ENCODE measurements at regions not wholly inside any gene's neighbourhood (a gene's known extent, or its start where the extent isn't known, plus 50 kb on each side); places are given as distances from the start of the nearest gene placed in this dataset.

- ChIA-PET CTCF (interaction anchor here (1.4 kb wide), 1 partner anchor 17 kb away, joined by 3 read pairs; no protein-coding TSS in a partner anchor), POLR2A (no interaction called here)
- Histone ChIP-seq H3K27ac (ENCODE audit: low read length in 2 of 2) (no peak overlapping the region), H3K4me1 (ENCODE audit: control insufficient read depth in 2 of 2, insufficient read depth in 2 of 2, low read length in 2 of 2) (no peaks in the 10 kb centered on the region), H2AFZ (ENCODE audit: insufficient read depth, low read depth, low read length, poor library complexity, severe bottlenecking) (no peak overlapping the region), H3K79me2 (ENCODE audit: control insufficient read depth, insufficient read depth, low read length) (no peaks in the 10 kb centered on the region), H3K9ac (ENCODE audit: low read length) (no peak overlapping the region), H3K36me3 (replicated peaks in 1 of 2; ENCODE audit: control extremely low read depth in 1 of 2, control insufficient read depth in 1 of 2, extremely low read depth in 1 of 2, insufficient read depth in 2 of 2, low read length in 1 of 2) (no peaks in the 10 kb centered on the region), H3K27me3 (replicated peaks in 1 of 4; ENCODE audit: control extremely low read depth in 1 of 4, control insufficient read depth in 3 of 4, insufficient read depth in 4 of 4, low read length in 3 of 4) (peaks cover 0 to 15% (median 9%) of the 10 kb centered on the region in 4 experiments), H3K4me3 (ENCODE audit: control extremely low read depth in 1 of 5, extremely low read depth in 1 of 5, insufficient read depth in 1 of 5, low read depth in 2 of 5, low read length in 4 of 5) (no peak overlapping the region), H3K9me3 (ENCODE audit: control extremely low read depth in 1 of 3, control insufficient read depth in 2 of 3, insufficient read depth in 1 of 3, low read length in 2 of 3) (no peaks in the 10 kb centered on the region), H4K20me1 (ENCODE audit: control insufficient read depth, insufficient read depth, low read length, poor library complexity, severe bottlenecking) (no peaks in the 10 kb centered on the region), H3K4me2 (replicated peaks; ENCODE audit: low read depth, low read length, poor library complexity, severe bottlenecking) (no peak overlapping the region)
- TF ChIP-seq EZH2 (IDR thresholded peaks at IDR 0.05; ENCODE audit: borderline replicate concordance, insufficient read depth, low read depth, low read length, poor library complexity, severe bottlenecking) (no peak), CTCF (IDR thresholded peaks at IDR 0.05) (no peak)
- Mint-ChIP-seq H3K9me3 (ENCODE audit: insufficient read depth) (no peaks in the 10 kb centered on the region), H3K4me1 (no peaks in the 10 kb centered on the region), H3K27me3 (peaks cover 33% of the 10 kb centered on the region), H3K4me3 (no peak overlapping the region), H3K27ac (no peak overlapping the region)
- no peak for DNase-seq
- no peak for ATAC-seq (ENCODE audit: low read depth)
- intact Hi-C loops (cut with micrococcal nuclease), result no loop called here
- 78% methylated on average over 4 of the region's 5 CpGs for WGBS (ENCODE audit: insufficient coverage)
These were observed 100.5 kb upstream of the PRNP start for GRCh38 chr20:4585758-4586157.

DNA sequence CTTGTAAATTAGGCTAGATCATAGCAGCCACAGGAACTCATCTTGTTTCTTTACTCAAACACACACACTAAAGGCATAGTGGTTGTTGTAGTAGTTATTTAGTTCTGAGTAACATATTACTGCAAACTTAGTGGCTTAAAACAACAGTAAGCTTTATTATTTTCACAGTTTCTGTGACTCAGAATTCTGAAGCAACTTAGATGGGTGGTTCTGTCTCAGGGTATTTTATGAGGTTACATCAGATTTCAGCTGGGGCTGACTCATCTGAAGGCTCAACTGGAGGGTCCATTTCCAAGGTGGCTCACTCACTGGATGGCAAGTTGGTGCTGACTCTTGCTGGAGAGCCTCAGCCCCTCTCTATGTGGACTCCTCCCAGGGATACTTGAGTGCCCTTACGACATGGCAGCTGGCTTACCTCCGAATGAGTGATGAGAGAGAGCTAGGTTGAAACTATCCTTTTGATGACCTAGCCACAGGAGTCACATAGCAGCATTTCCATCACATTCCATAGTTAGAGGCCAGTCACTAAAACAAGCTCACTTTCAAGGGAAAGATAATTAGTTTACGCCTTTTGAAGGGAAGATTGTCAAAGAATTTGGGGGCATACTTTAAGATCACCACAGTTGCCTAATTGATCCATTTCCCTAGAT lies 101.0 kb upstream of the PRNP start:
- H3K4me1 Mint-ChIP-seq, result no peaks in the 10 kb centered on the region
- ATAC-seq (ENCODE audit: low read depth) (no peak), DNase-seq (no peak)
- H3K4me1 ChIP-seq (ENCODE audit: control insufficient read depth in 2 of 2, insufficient read depth in 2 of 2, low read length in 2 of 2), result no peaks in the 10 kb centered on the region
- H3K9ac ChIP-seq (ENCODE audit: low read length), result no peak overlapping the region
- H3K79me2 ChIP-seq (ENCODE audit: control insufficient read depth, insufficient read depth, low read length), result no peaks in the 10 kb centered on the region
- H3K9me3 Mint-ChIP-seq (ENCODE audit: insufficient read depth), result no peaks in the 10 kb centered on the region
- H2AFZ ChIP-seq (ENCODE audit: insufficient read depth, low read depth, low read length, poor library complexity, severe bottlenecking), result no peak overlapping the region
- H3K4me3 Mint-ChIP-seq, result no peak overlapping the region
- CTCF ChIA-PET, result interaction anchor here (1.4 kb wide), 1 partner anchor 16 kb away, joined by 3 read pairs; no protein-coding TSS in a partner anchor
- intact Hi-C loops (cut with micrococcal nuclease), result no loop called here
- H4K20me1 ChIP-seq (ENCODE audit: control insufficient read depth, insufficient read depth, low read length, poor library complexity, severe bottlenecking), result no peaks in the 10 kb centered on the region
- no peak overlapping the region for H3K27ac ChIP-seq (ENCODE audit: low read length in 2 of 2)
- H3K27me3 Mint-ChIP-seq, result peaks cover 33% of the 10 kb centered on the region
- no CpG with 5 or more reads among the region's 3 CpGs for WGBS (ENCODE audit: insufficient coverage)
- H3K27ac Mint-ChIP-seq, result no peak overlapping the region
- no peaks in the 10 kb centered on the region for H3K36me3 ChIP-seq (replicated peaks in 1 of 2; ENCODE audit: control extremely low read depth in 1 of 2, control insufficient read depth in 1 of 2, extremely low read depth in 1 of 2, insufficient read depth in 2 of 2, low read length in 1 of 2)
- H3K4me3 ChIP-seq (ENCODE audit: control extremely low read depth in 1 of 5, extremely low read depth in 1 of 5, insufficient read depth in 1 of 5, low read depth in 2 of 5, low read length in 4 of 5), result no peak overlapping the region
- no peaks in the 10 kb centered on the region for H3K9me3 ChIP-seq (ENCODE audit: control extremely low read depth in 1 of 3, control insufficient read depth in 2 of 3, insufficient read depth in 1 of 3, low read length in 2 of 3)
- POLR2A ChIA-PET, result no interaction called here
- H3K27me3 ChIP-seq (replicated peaks in 1 of 4; ENCODE audit: control extremely low read depth in 1 of 4, control insufficient read depth in 3 of 4, insufficient read depth in 4 of 4, low read length in 3 of 4), result peaks cover 0 to 15% (median 9%) of the 10 kb centered on the region in 4 experiments
- TF ChIP-seq CTCF (IDR thresholded peaks at IDR 0.05) (no peak), EZH2 (IDR thresholded peaks at IDR 0.05; ENCODE audit: borderline replicate concordance, insufficient read depth, low read depth, low read length, poor library complexity, severe bottlenecking) (no peak)
- H3K4me2 ChIP-seq (replicated peaks; ENCODE audit: low read depth, low read length, poor library complexity, severe bottlenecking), result no peak overlapping the region

Measured in B cell (primary cell).